ENCODE measurements at regions not wholly inside any gene's neighbourhood (a gene's known extent, or its start where the extent isn't known, plus 50 kb on each side); places are given as distances from the start of the nearest gene placed in this dataset.

DNA sequence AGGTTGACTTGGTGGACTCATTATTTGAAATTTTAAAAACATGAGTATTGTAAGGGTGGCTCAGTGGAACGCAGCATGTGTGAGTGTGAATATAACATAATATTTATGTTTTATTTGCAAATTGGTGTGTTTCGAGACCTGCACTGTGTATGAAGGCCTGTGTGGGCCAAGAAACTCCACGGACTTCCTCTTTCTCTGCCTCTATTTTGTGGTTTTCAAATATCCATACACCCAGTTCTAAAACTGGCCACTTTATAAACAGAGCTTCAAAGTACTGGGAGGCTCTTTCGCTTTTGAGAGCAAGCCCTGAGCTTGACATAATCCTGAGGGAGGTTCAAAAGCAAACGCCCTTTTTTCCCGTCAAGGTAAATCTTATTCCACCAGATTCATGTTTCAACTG, 187.7 kb downstream of the GPAT3 start:
- TF ChIP-seq, protein P1, sequence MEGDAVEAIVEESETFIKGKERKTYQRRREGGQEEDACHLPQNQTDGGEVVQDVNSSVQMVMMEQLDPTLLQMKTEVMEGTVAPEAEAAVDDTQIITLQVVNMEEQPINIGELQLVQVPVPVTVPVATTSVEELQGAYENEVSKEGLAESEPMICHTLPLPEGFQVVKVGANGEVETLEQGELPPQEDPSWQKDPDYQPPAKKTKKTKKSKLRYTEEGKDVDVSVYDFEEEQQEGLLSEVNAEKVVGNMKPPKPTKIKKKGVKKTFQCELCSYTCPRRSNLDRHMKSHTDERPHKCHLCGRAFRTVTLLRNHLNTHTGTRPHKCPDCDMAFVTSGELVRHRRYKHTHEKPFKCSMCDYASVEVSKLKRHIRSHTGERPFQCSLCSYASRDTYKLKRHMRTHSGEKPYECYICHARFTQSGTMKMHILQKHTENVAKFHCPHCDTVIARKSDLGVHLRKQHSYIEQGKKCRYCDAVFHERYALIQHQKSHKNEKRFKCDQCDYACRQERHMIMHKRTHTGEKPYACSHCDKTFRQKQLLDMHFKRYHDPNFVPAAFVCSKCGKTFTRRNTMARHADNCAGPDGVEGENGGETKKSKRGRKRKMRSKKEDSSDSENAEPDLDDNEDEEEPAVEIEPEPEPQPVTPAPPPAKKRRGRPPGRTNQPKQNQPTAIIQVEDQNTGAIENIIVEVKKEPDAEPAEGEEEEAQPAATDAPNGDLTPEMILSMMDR (IDR thresholded peaks at IDR 0.05): no peak
- TF ChIP-seq, protein P2, sequence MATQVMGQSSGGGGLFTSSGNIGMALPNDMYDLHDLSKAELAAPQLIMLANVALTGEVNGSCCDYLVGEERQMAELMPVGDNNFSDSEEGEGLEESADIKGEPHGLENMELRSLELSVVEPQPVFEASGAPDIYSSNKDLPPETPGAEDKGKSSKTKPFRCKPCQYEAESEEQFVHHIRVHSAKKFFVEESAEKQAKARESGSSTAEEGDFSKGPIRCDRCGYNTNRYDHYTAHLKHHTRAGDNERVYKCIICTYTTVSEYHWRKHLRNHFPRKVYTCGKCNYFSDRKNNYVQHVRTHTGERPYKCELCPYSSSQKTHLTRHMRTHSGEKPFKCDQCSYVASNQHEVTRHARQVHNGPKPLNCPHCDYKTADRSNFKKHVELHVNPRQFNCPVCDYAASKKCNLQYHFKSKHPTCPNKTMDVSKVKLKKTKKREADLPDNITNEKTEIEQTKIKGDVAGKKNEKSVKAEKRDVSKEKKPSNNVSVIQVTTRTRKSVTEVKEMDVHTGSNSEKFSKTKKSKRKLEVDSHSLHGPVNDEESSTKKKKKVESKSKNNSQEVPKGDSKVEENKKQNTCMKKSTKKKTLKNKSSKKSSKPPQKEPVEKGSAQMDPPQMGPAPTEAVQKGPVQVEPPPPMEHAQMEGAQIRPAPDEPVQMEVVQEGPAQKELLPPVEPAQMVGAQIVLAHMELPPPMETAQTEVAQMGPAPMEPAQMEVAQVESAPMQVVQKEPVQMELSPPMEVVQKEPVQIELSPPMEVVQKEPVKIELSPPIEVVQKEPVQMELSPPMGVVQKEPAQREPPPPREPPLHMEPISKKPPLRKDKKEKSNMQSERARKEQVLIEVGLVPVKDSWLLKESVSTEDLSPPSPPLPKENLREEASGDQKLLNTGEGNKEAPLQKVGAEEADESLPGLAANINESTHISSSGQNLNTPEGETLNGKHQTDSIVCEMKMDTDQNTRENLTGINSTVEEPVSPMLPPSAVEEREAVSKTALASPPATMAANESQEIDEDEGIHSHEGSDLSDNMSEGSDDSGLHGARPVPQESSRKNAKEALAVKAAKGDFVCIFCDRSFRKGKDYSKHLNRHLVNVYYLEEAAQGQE (IDR thresholded peaks at IDR 0.05; ENCODE audit: insufficient read depth in 1 of 2, low read depth in 2 of 2, low read length in 1 of 2): no peak
- no peak for TF ChIP-seq POLR2AphosphoS5 (IDR thresholded peaks at IDR 0.05; ENCODE audit: low read depth, low read length)
- no peak for TF ChIP-seq TCF7L2 (IDR thresholded peaks at IDR 0.05; ENCODE audit: low read depth, low read length)
